OCI-LY1 (cell line): ENCODE measurements at regions not wholly inside any gene's neighbourhood (a gene's known extent, or its start where the extent isn't known, plus 50 kb on each side); places are given as distances from the start of the nearest gene placed in this dataset.

Source experiments
- H2AFZ ChIP-seq: fragments of 200-600 bp; sonication (generic), shearing (Covaris generic); 2 replicates; pipeline ENCODE4 v1.6.0; 2014; ENCODE audit warnings: antibody characterized with exemption, mild to moderate bottlenecking, low read length
- H3F3A ChIP-seq: fragments of 200-600 bp; sonication (generic), shearing (Covaris generic); 2 replicates; pipeline ENCODE4 v1.6.0; 2014; ENCODE audit warnings: mild to moderate bottlenecking, antibody characterized with exemption, low read length, moderate library complexity; ENCODE audit not compliant: insufficient read depth
- H3K27ac ChIP-seq: fragments of 200-600 bp; sonication (generic); 2 replicates; pipeline ENCODE4 v1.5.1; 2014; ENCODE audit warnings: low read length, mixed run types, mild to moderate bottlenecking, low read depth; ENCODE audit not compliant: poor library complexity, severe bottlenecking
- H3K27me3 ChIP-seq: fragments of 200-600 bp; sonication (generic); 2 replicates; pipeline ENCODE4 v1.6.0; 2014; ENCODE audit warnings: antibody characterized with exemption, mild to moderate bottlenecking, low read length, moderate library complexity; ENCODE audit not compliant: insufficient read depth
- H3K36me3 ChIP-seq: fragments of 200-600 bp; sonication (generic); 2 replicates; pipeline ENCODE4 v1.6.1; 2014; ENCODE audit warnings: mild to moderate bottlenecking, antibody characterized with exemption, low read length, moderate library complexity, mixed read lengths; ENCODE audit not compliant: insufficient read depth
- H3K4me1 ChIP-seq: fragments of 200-600 bp; sonication (generic); 2 replicates; pipeline ENCODE4 v1.5.1; 2014; ENCODE audit warnings: mild to moderate bottlenecking, low read length, moderate library complexity; ENCODE audit not compliant: insufficient read depth, severe bottlenecking
- H3K4me2 ChIP-seq: fragments of 200-600 bp; sonication (generic), shearing (Covaris generic); 2 replicates; pipeline ENCODE4 v1.6.1; 2014; ENCODE audit warnings: low read length
- H3K4me3 ChIP-seq: fragments of 200-600 bp; sonication (generic); 2 replicates; pipeline ENCODE4 v1.5.1; 2014; ENCODE audit warnings: low read length, low read depth, mild to moderate bottlenecking, mixed read lengths; ENCODE audit not compliant: poor library complexity, severe bottlenecking
- H3K79me2 ChIP-seq: fragments of 200-600 bp; shearing (Covaris generic); 2 replicates; pipeline ENCODE4 v1.6.1; 2016; ENCODE audit warnings: mixed run types, low read length, mixed read lengths; ENCODE audit not compliant: insufficient read depth
- H3K9ac ChIP-seq: fragments of 200-600 bp; sonication (generic), shearing (Covaris generic); 2 replicates; pipeline ENCODE4 v1.6.1; 2014; ENCODE audit warnings: mild to moderate bottlenecking, low read length, mixed read lengths
- H3K9me2 ChIP-seq: fragments of 200-600 bp; sonication (generic), shearing (Covaris generic); 2 replicates; pipeline ENCODE4 v1.6.1; 2014; ENCODE audit warnings: low read depth, mild to moderate bottlenecking, low read length, mixed read lengths
- H3K9me3 ChIP-seq: fragments of 200-600 bp; shearing (Covaris generic); 2 replicates; pipeline ENCODE4 v1.6.1; 2014; ENCODE audit warnings: low read length, mixed read lengths
- H4K20me1 ChIP-seq: fragments of 200-600 bp; sonication (generic), shearing (Covaris generic); 2 replicates; pipeline ENCODE4 v1.6.0; 2016; ENCODE audit warnings: mild to moderate bottlenecking, low read length; ENCODE audit not compliant: insufficient read depth
- EZH2 ChIP-seq: fragments of 200-600 bp; sonication (generic), shearing (Covaris generic); IDR thresholded peaks from 2 replicates; pipeline ENCODE4 v1.8.0; 2017; ENCODE audit warnings: borderline replicate concordance, mixed run types, mild to moderate bottlenecking, antibody characterized with exemption, low read length, moderate library complexity, mixed read lengths
- TF ChIP-seq, protein P1 (sequence below): fragments of 200-600 bp; sonication (generic), shearing (Covaris generic); IDR thresholded peaks from 2 replicates; pipeline ENCODE4 v1.5.1; 2017; ENCODE audit warnings: mild to moderate bottlenecking, antibody characterized with exemption, low read length, moderate library complexity, mixed read lengths

DNA sequence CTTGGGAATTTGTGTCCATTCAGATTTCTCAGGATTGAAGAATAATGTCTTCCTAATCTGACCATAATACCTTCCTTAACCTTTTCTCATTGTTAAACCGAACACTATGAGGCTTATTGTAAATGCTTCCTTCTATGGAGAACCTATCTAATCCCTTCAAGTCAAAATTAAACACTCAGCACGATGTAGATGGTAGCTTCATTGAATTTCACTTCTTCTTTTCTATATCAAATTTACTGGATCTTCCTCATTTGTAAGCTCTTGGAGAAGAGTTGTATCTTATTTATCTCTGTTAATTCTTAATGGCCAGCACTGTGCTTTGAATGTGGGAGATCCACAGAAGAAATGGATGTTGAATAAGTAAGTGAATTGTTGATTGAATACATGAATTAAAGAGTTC is 109.0 kb upstream of the RAPGEF2 start:
- H3K4me2 ChIP-seq: no peak overlapping the region
- no peaks in the 10 kb centered on the region for H3K9me2 ChIP-seq
- H2AFZ ChIP-seq: no peak overlapping the region
- H3K9me3 ChIP-seq: no peaks in the 10 kb centered on the region
- no peak overlapping the region for H3K4me3 ChIP-seq
- no peaks in the 10 kb centered on the region for H3K27me3 ChIP-seq
- H3K27ac ChIP-seq: no peak overlapping the region
- no peaks in the 10 kb centered on the region for H3F3A ChIP-seq
- H3K9ac ChIP-seq: no peak overlapping the region
- TF ChIP-seq, protein P1, sequence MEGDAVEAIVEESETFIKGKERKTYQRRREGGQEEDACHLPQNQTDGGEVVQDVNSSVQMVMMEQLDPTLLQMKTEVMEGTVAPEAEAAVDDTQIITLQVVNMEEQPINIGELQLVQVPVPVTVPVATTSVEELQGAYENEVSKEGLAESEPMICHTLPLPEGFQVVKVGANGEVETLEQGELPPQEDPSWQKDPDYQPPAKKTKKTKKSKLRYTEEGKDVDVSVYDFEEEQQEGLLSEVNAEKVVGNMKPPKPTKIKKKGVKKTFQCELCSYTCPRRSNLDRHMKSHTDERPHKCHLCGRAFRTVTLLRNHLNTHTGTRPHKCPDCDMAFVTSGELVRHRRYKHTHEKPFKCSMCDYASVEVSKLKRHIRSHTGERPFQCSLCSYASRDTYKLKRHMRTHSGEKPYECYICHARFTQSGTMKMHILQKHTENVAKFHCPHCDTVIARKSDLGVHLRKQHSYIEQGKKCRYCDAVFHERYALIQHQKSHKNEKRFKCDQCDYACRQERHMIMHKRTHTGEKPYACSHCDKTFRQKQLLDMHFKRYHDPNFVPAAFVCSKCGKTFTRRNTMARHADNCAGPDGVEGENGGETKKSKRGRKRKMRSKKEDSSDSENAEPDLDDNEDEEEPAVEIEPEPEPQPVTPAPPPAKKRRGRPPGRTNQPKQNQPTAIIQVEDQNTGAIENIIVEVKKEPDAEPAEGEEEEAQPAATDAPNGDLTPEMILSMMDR: no peak
- TF ChIP-seq EZH2: no peak
- H3K36me3 ChIP-seq: no peaks in the 10 kb centered on the region
- no peaks in the 10 kb centered on the region for H3K4me1 ChIP-seq
- H3K79me2 ChIP-seq: no peaks in the 10 kb centered on the region
- no peaks in the 10 kb centered on the region for H4K20me1 ChIP-seq

DNA sequence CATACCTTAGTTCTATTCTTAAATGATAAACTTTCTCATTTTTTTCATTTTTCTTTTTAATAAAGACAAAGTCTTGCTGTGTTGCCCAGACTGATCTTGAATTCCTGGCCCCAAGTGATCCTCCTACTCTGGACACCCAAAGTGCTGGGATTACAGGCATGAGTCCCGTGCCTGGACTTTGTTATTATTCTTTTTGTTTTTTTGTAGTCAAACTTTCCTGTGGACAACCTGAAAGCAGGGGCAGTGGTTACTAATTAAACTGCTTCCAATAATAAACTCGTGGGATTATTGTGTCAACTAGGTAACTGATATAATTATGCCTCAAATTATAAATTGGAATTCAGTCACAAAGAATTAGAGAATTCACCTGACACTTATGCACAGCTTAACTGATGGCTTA is 107.8 kb upstream of the RAPGEF2 start:
- Histone ChIP-seq H3K9me2 (no peaks in the 10 kb centered on the region), H3K4me1 (no peaks in the 10 kb centered on the region), H3K4me2 (no peak overlapping the region), H3K9ac (no peak overlapping the region), H3K79me2 (no peaks in the 10 kb centered on the region), H4K20me1 (no peaks in the 10 kb centered on the region), H3K4me3 (no peak overlapping the region), H3K27me3 (no peaks in the 10 kb centered on the region), H3K9me3 (no peaks in the 10 kb centered on the region), H2AFZ (no peak overlapping the region), H3F3A (no peaks in the 10 kb centered on the region), H3K36me3 (no peaks in the 10 kb centered on the region), H3K27ac (no peak overlapping the region)
- no peak for TF ChIP-seq EZH2
- TF ChIP-seq, protein P1: no peak

DNA sequence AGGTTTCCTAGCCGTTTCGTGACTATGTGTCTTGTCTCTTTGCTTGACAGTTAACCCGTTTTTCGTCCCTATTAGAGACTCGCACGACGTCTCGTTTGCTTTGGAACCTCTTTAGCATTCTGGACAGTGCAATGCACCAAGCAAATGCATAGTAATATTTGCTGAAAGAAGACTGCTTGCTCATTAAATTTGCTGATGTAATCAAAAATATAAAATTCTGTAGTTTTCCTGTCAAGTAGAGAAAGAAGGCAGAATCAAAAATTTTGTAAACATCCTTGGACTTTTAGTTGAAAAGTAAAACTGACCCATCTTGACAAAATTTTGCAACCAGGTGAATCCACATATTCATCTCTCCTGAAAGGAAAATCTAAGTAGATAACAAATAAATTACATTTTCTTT is 106.9 kb upstream of the RAPGEF2 start:
- Histone ChIP-seq H3F3A (no peaks in the 10 kb centered on the region), H2AFZ (no peak overlapping the region), H3K9me2 (no peaks in the 10 kb centered on the region), H3K27ac (no peak overlapping the region), H3K9me3 (no peaks in the 10 kb centered on the region), H3K9ac (no peak overlapping the region), H3K36me3 (no peaks in the 10 kb centered on the region), H3K4me3 (no peak overlapping the region), H3K27me3 (no peaks in the 10 kb centered on the region), H3K4me2 (no peak overlapping the region), H3K4me1 (no peaks in the 10 kb centered on the region), H4K20me1 (no peaks in the 10 kb centered on the region), H3K79me2 (no peaks in the 10 kb centered on the region)
- no peak for TF ChIP-seq EZH2
- TF ChIP-seq, protein P1: no peak
